K562 (cell line): ENCODE measurements at regions not wholly inside any gene's neighbourhood (a gene's known extent, or its start where the extent isn't known, plus 50 kb on each side); places are given as distances from the start of the nearest gene placed in this dataset.

Source experiments
- CEBPG ChIP-seq, 3 experiments: fragments of 200-800 bp in 1 of 3; sonication (Bioruptor generic) in 1 of 3; sonication (generic) in 1 of 3; formaldehyde crosslinking in 1 of 3; IDR thresholded peaks in 2 of 3; conservative IDR thresholded peaks in 1 of 3; 2 replicates each; pipeline versions ENCODE4 v1.6.1 to v1.8.0; 2016 to 2022; ENCODE audit warnings: missing compliant biosample characterization in 2 of 3, missing genetic modification characterization in 2 of 3, mild to moderate bottlenecking in 1 of 3, missing genetic modification reagents in 1 of 3
- CTBP1 ChIP-seq: fragments of 450-650 bp; IDR thresholded peaks from 2 replicates; pipeline ENCODE4 v1.6.1; 2016; ENCODE audit warnings: borderline replicate concordance
- FOXK2 ChIP-seq, 2 experiments: fragments of 450-650 bp; IDR thresholded peaks in 1 of 2; conservative IDR thresholded peaks in 1 of 2; 2 replicates each; pipeline ENCODE4 v1.6.1; 2016; ENCODE audit warnings: low read depth in 2 of 2, mild to moderate bottlenecking in 1 of 2
- HDGF ChIP-seq: fragments of 450-650 bp; IDR thresholded peaks from 2 replicates; pipeline ENCODE4 v1.6.1; 2016
- HEY1 ChIP-seq: fragments of 250-450 bp; sonication (Bioruptor Pico); IDR thresholded peaks from 2 replicates; pipeline ENCODE4 v1.5.0; 2020; ENCODE audit warnings: mild to moderate bottlenecking, moderate library complexity, borderline replicate concordance
- HNRNPH1 ChIP-seq: fragments of 200-400 bp; formaldehyde crosslinking; optimal IDR thresholded peaks from 2 replicates; pipeline ENCODE3; 2017; ENCODE audit warnings: low read depth, mild to moderate bottlenecking, low read length, moderate library complexity
- MAFF ChIP-seq: IDR thresholded peaks from 2 replicates; pipeline ENCODE4 v1.6.1; 2012; ENCODE audit warnings: low read length, improper control_type of control experiment
- PHTF2 ChIP-seq: fragments of 250-450 bp; sonication (Bioruptor Pico); IDR thresholded peaks from 2 replicates; pipeline ENCODE4 v1.5.0; 2021; ENCODE audit warnings: mild to moderate bottlenecking
- POLR2B ChIP-seq: fragments of 450-650 bp; IDR thresholded peaks from 2 replicates; pipeline ENCODE4 v1.6.1; 2018; ENCODE audit warnings: low read depth; ENCODE audit not compliant: partially characterized antibody
- SMAD4 ChIP-seq: fragments of 250-450 bp; sonication (Bioruptor Pico); conservative IDR thresholded peaks from 2 replicates; pipeline ENCODE4 v1.8.0; 2021; ENCODE audit warnings: inconsistent platforms, mild to moderate bottlenecking, moderate library complexity
- SNRNP70 ChIP-seq: fragments of 200-400 bp; formaldehyde crosslinking; optimal IDR thresholded peaks from 2 replicates; pipeline ENCODE3; 2017; ENCODE audit warnings: low read depth, low read length
- STAT6 ChIP-seq: sonication (generic); formaldehyde crosslinking; IDR thresholded peaks from 2 replicates; pipeline ENCODE4 v1.8.1; 2023; ENCODE audit warnings: mild to moderate bottlenecking, missing genetic modification reagents
- ZBTB17 ChIP-seq: fragments of 450-650 bp; formaldehyde crosslinking; IDR thresholded peaks from 2 replicates; pipeline ENCODE4 v1.4.0; 2020; ENCODE audit warnings: mild to moderate bottlenecking
- ZEB2 ChIP-seq: fragments of 450-650 bp; IDR thresholded peaks from 2 replicates; pipeline ENCODE4 v1.6.1; 2016
- ZNF133 ChIP-seq: fragments of 250-450 bp; sonication (Bioruptor Pico); IDR thresholded peaks from 2 replicates; pipeline ENCODE4 v1.4.0; 2020; ENCODE audit warnings: mild to moderate bottlenecking
- ZNF174 ChIP-seq: fragments of 250-450 bp; sonication (Bioruptor Pico); IDR thresholded peaks from 2 replicates; pipeline ENCODE4 v1.4.0; 2020; ENCODE audit warnings: mild to moderate bottlenecking
- ZNF217 ChIP-seq: sonication (generic); formaldehyde crosslinking; IDR thresholded peaks from 2 replicates; pipeline ENCODE4 v1.8.0; 2022; ENCODE audit warnings: mild to moderate bottlenecking, missing genetic modification reagents
- ZNF644 ChIP-seq: fragments of 200-800 bp; sonication (Bioruptor generic); IDR thresholded peaks from 2 replicates; pipeline ENCODE4 v1.6.1; 2016; ENCODE audit warnings: low read depth, missing genetic modification characterization, missing compliant biosample characterization
- ZNF699 ChIP-seq: fragments of 250-450 bp; sonication (Bioruptor Pico); IDR thresholded peaks from 2 replicates; pipeline ENCODE4 v1.8.0; 2021; ENCODE audit warnings: mild to moderate bottlenecking, moderate library complexity; ENCODE audit not compliant: insufficient replicate concordance
- TF ChIP-seq, protein P1 (sequence below): sonication (generic); formaldehyde crosslinking; IDR thresholded peaks from 2 replicates; pipeline ENCODE4 v1.8.0; 2022; ENCODE audit warnings: missing genetic modification reagents, mild to moderate bottlenecking, borderline replicate concordance
- TF ChIP-seq, protein P2 (sequence below): fragments of 450-650 bp; IDR thresholded peaks from 2 replicates; pipeline ENCODE4 v1.6.1; 2016
- TF ChIP-seq, protein P3 (sequence below): fragments of 250-450 bp; sonication (Bioruptor Pico); IDR thresholded peaks from 2 replicates; pipeline ENCODE4 v1.5.0; 2021

- TF ChIP-seq ZNF699 (no peak), POLR2B (no peak), ZBTB17 (CRISPR knock-in tag) (peak; percentile 70; the same call in 1 of the 2 replicates), FOXK2 (conservative IDR thresholded peaks at IDR 0.05 in 1 of 2, IDR thresholded peaks at IDR 0.05 in 1 of 2; ENCODE audit: low read depth in 2 of 2) (no peak), SNRNP70 (no peak), HDGF (no peak), PHTF2 (peak; percentile 80; the same call in 1 of the 2 replicates), CTBP1 (no peak), ZNF217 (CRISPR knock-in tag) (no peak), STAT6 (no peak), HEY1 (CRISPR knock-in tag) (no peak), MAFF (no peak), SMAD4 (CRISPR knock-in tag) (peak; percentile 92), CEBPG (CRISPR knock-in tag; IDR thresholded peaks at IDR 0.05) (no peak), CEBPG (tag; conservative IDR thresholded peaks at IDR 0.05 in 1 of 2, IDR thresholded peaks at IDR 0.05 in 1 of 2) (no peak; a peak in 1 of 4 replicates), ZNF174 (CRISPR knock-in tag) (no peak), ZNF644 (tag) (peak; percentile 97), ZEB2 (no peak), HNRNPH1 (no peak), ZNF133 (no peak)
- TF ChIP-seq, protein P1, sequence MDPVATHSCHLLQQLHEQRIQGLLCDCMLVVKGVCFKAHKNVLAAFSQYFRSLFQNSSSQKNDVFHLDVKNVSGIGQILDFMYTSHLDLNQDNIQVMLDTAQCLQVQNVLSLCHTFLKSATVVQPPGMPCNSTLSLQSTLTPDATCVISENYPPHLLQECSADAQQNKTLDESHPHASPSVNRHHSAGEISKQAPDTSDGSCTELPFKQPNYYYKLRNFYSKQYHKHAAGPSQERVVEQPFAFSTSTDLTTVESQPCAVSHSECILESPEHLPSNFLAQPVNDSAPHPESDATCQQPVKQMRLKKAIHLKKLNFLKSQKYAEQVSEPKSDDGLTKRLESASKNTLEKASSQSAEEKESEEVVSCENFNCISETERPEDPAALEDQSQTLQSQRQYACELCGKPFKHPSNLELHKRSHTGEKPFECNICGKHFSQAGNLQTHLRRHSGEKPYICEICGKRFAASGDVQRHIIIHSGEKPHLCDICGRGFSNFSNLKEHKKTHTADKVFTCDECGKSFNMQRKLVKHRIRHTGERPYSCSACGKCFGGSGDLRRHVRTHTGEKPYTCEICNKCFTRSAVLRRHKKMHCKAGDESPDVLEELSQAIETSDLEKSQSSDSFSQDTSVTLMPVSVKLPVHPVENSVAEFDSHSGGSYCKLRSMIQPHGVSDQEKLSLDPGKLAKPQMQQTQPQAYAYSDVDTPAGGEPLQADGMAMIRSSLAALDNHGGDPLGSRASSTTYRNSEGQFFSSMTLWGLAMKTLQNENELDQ: no peak
- TF ChIP-seq, protein P2, sequence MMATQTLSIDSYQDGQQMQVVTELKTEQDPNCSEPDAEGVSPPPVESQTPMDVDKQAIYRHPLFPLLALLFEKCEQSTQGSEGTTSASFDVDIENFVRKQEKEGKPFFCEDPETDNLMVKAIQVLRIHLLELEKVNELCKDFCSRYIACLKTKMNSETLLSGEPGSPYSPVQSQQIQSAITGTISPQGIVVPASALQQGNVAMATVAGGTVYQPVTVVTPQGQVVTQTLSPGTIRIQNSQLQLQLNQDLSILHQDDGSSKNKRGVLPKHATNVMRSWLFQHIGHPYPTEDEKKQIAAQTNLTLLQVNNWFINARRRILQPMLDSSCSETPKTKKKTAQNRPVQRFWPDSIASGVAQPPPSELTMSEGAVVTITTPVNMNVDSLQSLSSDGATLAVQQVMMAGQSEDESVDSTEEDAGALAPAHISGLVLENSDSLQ: no peak
- TF ChIP-seq, protein P3, sequence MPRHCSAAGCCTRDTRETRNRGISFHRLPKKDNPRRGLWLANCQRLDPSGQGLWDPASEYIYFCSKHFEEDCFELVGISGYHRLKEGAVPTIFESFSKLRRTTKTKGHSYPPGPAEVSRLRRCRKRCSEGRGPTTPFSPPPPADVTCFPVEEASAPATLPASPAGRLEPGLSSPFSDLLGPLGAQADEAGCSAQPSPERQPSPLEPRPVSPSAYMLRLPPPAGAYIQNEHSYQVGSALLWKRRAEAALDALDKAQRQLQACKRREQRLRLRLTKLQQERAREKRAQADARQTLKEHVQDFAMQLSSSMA (CRISPR knock-in tag): no peak
These were observed 691.1 kb downstream of the UQCRFS1 start (continued) for GRCh38 chr19:28521614-28522544.
